ENCODE measurements at regions not wholly inside any gene's neighbourhood (a gene's known extent, or its start where the extent isn't known, plus 50 kb on each side); places are given as distances from the start of the nearest gene placed in this dataset.

DNA sequence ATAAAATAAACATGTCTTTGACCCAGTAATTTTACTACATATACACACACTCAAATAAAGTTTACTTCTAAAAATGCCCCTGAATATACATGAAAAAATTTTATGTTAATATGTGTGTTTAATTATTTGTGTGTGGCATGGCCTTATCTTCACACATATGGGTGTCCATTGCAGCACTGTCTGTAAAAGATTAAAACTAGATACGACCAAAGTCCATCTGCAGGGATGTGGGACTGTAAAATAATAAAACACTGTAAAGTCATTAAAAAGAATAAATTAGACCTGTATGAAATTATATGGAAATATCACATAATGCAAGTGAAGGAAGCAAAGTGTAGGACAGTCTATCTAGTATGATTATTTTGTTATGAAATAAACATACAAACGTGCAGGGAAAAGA is 337.3 kb downstream of the RND3 start:
- H3K4me3 ChIP-seq: no peak overlapping the region
- H3K9me3 ChIP-seq: peaks cover 18% of the 10 kb centered on the region in 2 donors
- no peaks in the 10 kb centered on the region for H3K27me3 ChIP-seq
- no peak for DNase-seq
- H3K27ac ChIP-seq: no peak overlapping the region
- intact Hi-C loops (cut with DNase I; ENCODE audit: low total_unique reads) (no loop called here), in situ Hi-C loops (cut with MboI; ENCODE audit: low pct_ligation_motif_present in 1 of 4, low pct_unique_long_range_greater_than_20kb in 1 of 4, low sequenced_read_pairs in 3 of 4) (no loop called here)
- 15 to 17% methylated on average over 2 of the region's 2 CpGs for WGBS, 2 donors (ENCODE audit: low coverage in 1 of 2)
- H3K36me3 ChIP-seq: no peaks in the 10 kb centered on the region
- no peak for TF ChIP-seq EP300 (IDR thresholded peaks at IDR 0.05; ENCODE audit: low read depth)
- no peak for TF ChIP-seq POLR2AphosphoS5 (IDR thresholded peaks at IDR 0.05)
- TF ChIP-seq POLR2A (IDR thresholded peaks at IDR 0.05): no peak
- TF ChIP-seq, protein P1, sequence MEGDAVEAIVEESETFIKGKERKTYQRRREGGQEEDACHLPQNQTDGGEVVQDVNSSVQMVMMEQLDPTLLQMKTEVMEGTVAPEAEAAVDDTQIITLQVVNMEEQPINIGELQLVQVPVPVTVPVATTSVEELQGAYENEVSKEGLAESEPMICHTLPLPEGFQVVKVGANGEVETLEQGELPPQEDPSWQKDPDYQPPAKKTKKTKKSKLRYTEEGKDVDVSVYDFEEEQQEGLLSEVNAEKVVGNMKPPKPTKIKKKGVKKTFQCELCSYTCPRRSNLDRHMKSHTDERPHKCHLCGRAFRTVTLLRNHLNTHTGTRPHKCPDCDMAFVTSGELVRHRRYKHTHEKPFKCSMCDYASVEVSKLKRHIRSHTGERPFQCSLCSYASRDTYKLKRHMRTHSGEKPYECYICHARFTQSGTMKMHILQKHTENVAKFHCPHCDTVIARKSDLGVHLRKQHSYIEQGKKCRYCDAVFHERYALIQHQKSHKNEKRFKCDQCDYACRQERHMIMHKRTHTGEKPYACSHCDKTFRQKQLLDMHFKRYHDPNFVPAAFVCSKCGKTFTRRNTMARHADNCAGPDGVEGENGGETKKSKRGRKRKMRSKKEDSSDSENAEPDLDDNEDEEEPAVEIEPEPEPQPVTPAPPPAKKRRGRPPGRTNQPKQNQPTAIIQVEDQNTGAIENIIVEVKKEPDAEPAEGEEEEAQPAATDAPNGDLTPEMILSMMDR (IDR thresholded peaks at IDR 0.05): no peak
- peaks cover 0 to 22% (median 4%) of the 10 kb centered on the region in 4 donors for H3K4me1 ChIP-seq

DNA sequence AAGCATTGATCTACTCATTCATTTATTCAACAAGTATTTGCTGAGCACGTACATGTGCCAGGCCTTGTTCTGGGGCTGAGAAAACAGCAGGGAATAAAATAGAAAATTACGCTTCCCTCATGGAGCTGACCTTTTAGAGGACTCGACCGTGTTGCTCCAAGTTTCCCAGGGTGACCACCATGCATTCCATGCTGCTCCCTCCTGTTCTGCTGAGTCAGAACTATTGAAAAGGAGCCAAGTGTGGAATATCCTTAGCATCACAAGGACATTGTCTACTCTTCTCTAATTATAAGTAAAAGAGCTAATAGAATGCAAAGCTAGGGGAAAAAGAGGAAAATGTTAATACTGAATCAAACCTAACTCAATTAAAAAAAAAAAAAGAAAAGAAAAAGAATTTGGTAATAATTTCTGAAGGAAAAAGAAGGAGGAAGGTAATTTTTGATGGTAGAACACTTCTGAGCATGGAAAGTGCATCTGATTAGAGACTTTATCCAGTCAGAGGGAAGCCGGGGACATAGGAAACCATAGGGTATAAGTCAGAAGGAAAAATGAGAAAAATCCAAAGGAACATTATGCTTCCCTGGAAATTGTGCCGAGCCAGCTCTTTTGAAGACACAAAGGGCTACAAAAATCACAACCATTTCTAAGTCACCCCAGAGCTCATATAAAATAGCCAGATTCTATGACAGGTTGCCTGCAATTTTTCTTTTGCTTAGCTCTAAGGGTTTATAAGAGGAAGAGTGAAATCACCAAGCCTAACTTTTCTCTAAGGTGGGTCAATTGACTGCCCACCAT is 339.4 kb downstream of the RND3 start:
- in situ Hi-C loops (cut with MboI; ENCODE audit: low pct_ligation_motif_present in 1 of 4, low pct_unique_long_range_greater_than_20kb in 1 of 4, low sequenced_read_pairs in 3 of 4): no loop called here
- no peak for TF ChIP-seq EP300 (IDR thresholded peaks at IDR 0.05; ENCODE audit: low read depth)
- no peak for TF ChIP-seq POLR2A (IDR thresholded peaks at IDR 0.05)
- TF ChIP-seq, protein P1 (IDR thresholded peaks at IDR 0.05): no peak
- TF ChIP-seq POLR2AphosphoS5 (IDR thresholded peaks at IDR 0.05): no peak

DNA sequence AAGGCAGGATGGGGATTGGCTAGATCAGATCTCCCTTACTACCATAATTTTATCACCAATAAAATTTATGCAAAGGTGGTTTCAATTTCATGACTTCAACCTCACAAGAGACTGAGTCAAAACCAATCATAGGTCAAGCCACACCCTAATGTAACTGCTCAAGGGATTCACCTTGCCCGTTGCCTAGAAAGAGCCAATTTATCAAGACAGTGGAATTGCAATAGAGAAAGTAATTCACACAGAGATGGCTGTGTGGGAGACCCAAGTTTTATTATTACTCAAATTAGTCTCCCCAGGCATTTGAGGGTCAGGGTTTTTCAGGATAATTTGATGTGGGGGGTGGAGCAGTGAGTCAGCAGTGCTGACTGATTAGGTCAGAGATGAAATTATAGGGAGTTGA is 340.6 kb downstream of the RND3 start:
- 31 to 57% methylated on average over 1 of the region's 1 CpG for WGBS, 2 donors (ENCODE audit: low coverage in 1 of 2)

More for the DNA sequence above, 339.4 kb downstream of the RND3 start:
- no peaks in the 10 kb centered on the region for H3K36me3 ChIP-seq
- DNase-seq: no peak
- no peak overlapping the region for H3K4me3 ChIP-seq
- 88 to 93% methylated on average over 2 to 6 of the region's 6 CpGs for WGBS, 2 donors (ENCODE audit: low coverage in 1 of 2)
- no peak overlapping the region for H3K27ac ChIP-seq
- H3K9me3 ChIP-seq: peaks cover 18% of the 10 kb centered on the region in 2 donors
- no peaks in the 10 kb centered on the region for H3K27me3 ChIP-seq
- intact Hi-C loops (cut with DNase I; ENCODE audit: low total_unique reads): loop anchor here (1.0 kb wide), 1 partner anchor 41 kb away; no protein-coding TSS in a partner anchor
- H3K4me1 ChIP-seq: peaks cover 0 to 16% (median 4%) of the 10 kb centered on the region in 4 donors

DNA sequence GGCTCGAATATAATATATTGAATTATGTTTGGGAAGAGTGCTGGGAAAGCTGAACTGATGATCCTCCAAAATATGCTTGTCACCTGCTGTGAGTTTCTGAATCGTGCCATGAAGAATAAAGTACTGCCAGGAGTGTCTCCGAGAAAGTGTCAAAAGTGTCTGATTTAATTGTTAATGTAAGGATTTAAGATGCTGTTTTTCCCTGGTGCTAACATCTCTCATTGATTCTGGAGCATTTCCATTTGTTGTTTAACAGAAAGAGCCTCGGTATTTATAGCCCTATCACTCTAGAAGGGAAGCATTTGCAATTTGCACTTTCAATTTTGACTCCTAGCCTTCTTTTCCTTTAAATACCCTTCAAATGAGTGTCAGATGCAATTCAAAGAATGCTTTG is 342.2 kb downstream of the RND3 start:
- 75 to 88% methylated on average over 4 of the region's 4 CpGs for WGBS, 2 donors (ENCODE audit: low coverage in 1 of 2)
- Histone ChIP-seq H3K27ac (no peak overlapping the region), H3K9me3 (peaks cover 18% of the 10 kb centered on the region in 2 donors), H3K27me3 (no peaks in the 10 kb centered on the region), H3K36me3 (no peaks in the 10 kb centered on the region), H3K4me3 (no peak overlapping the region), H3K4me1 (peaks cover 0 to 16% (median 3%) of the 10 kb centered on the region in 4 donors)
- TF ChIP-seq POLR2A (IDR thresholded peaks at IDR 0.05): no peak
- TF ChIP-seq EP300 (IDR thresholded peaks at IDR 0.05; ENCODE audit: low read depth): no peak
- no peak for TF ChIP-seq POLR2AphosphoS5 (IDR thresholded peaks at IDR 0.05)
- TF ChIP-seq, protein P1 (IDR thresholded peaks at IDR 0.05): no peak
- intact Hi-C loops (cut with DNase I; ENCODE audit: low total_unique reads) (no loop called here), in situ Hi-C loops (cut with MboI; ENCODE audit: low pct_ligation_motif_present in 1 of 4, low pct_unique_long_range_greater_than_20kb in 1 of 4, low sequenced_read_pairs in 3 of 4) (no loop called here)
- DNase-seq: no peak

More for the DNA sequence above, 340.6 kb downstream of the RND3 start:
- H3K27ac ChIP-seq: no peak overlapping the region
- no peaks in the 10 kb centered on the region for H3K27me3 ChIP-seq
- intact Hi-C loops (cut with DNase I; ENCODE audit: low total_unique reads): no loop called here
- no peaks in the 10 kb centered on the region for H3K36me3 ChIP-seq
- peaks cover 0 to 16% (median 4%) of the 10 kb centered on the region in 4 donors for H3K4me1 ChIP-seq
- in situ Hi-C loops (cut with MboI; ENCODE audit: low pct_ligation_motif_present in 1 of 4, low pct_unique_long_range_greater_than_20kb in 1 of 4, low sequenced_read_pairs in 3 of 4): no loop called here
- peaks cover 18% of the 10 kb centered on the region in 2 donors for H3K9me3 ChIP-seq
- H3K4me3 ChIP-seq: no peak overlapping the region
- TF ChIP-seq, protein P1 (IDR thresholded peaks at IDR 0.05): no peak
- TF ChIP-seq POLR2AphosphoS5 (IDR thresholded peaks at IDR 0.05): no peak
- no peak for TF ChIP-seq POLR2A (IDR thresholded peaks at IDR 0.05)
- no peak for DNase-seq
